ENCODE measurements at regions not wholly inside any gene's neighbourhood (a gene's known extent, or its start where the extent isn't known, plus 50 kb on each side); places are given as distances from the start of the nearest gene placed in this dataset.

- no peak for DNase-seq
Observed at GRCh38 chr5:88613051-88613450, 269.9 kb downstream of the MEF2C start.

- no peak for DNase-seq
Observed at GRCh38 chr5:88610586-88610985, 272.4 kb downstream of the MEF2C start.

GRCh38 chr5:88607492-88607891 lies 275.5 kb downstream of the MEF2C start:
- DNase-seq, result no peak

- no peak for DNase-seq
Observed at GRCh38 chr5:88606626-88607025, 276.4 kb downstream of the MEF2C start.

GRCh38 chr5:88606173-88606572 lies 276.8 kb downstream of the MEF2C start:
- DNase-seq, result no peak

- peak in 1 of 2 donors; percentile 3 for DNase-seq
Observed at GRCh38 chr5:88602584-88602983, 280.4 kb downstream of the MEF2C start.

- no peak for DNase-seq
Observed at GRCh38 chr5:88594441-88594840, 288.5 kb downstream of the MEF2C start.

- no peak for DNase-seq
Observed at GRCh38 chr5:88588609-88589008, 294.4 kb downstream of the MEF2C start.

- no peak for DNase-seq
Observed at GRCh38 chr5:88583471-88583870, 299.5 kb downstream of the MEF2C start.

- DNase-seq, result no peak
Observed at GRCh38 chr5:88558366-88558765, 289.7 kb upstream of the TMEM161B start.

- no peak for DNase-seq
Observed at GRCh38 chr5:88557881-88558280, 289.2 kb upstream of the TMEM161B start.

- no peak for DNase-seq
Observed at GRCh38 chr5:88557131-88557530, 288.5 kb upstream of the TMEM161B start.

- DNase-seq, result no peak
Observed at GRCh38 chr5:88556406-88556805, 287.8 kb upstream of the TMEM161B start.

GRCh38 chr5:88555674-88556073 lies 287.0 kb upstream of the TMEM161B start:
- no peak for DNase-seq

GRCh38 chr5:88553986-88554385 lies 285.3 kb upstream of the TMEM161B start:
- no peak for DNase-seq

- DNase-seq, result no peak
Observed at GRCh38 chr5:88553136-88553875, 284.7 kb upstream of the TMEM161B start.

- no peak for DNase-seq
Observed at GRCh38 chr5:88552426-88552825, 283.8 kb upstream of the TMEM161B start.

- DNase-seq, result no peak
Observed at GRCh38 chr5:88551724-88552345, 283.2 kb upstream of the TMEM161B start.

- DNase-seq, result no peak
Observed at GRCh38 chr5:88550736-88551135, 282.1 kb upstream of the TMEM161B start.

- DNase-seq, result no peak
Observed at GRCh38 chr5:88548136-88548805, 279.6 kb upstream of the TMEM161B start.

- no peak for DNase-seq
Observed at GRCh38 chr5:88545338-88545737, 276.7 kb upstream of the TMEM161B start.

GRCh38 chr5:88544671-88545070 lies 276.0 kb upstream of the TMEM161B start:
- DNase-seq, result no peak

- no peak for DNase-seq
Observed at GRCh38 chr5:88544136-88544645, 275.5 kb upstream of the TMEM161B start.

GRCh38 chr5:88542786-88543185 lies 274.1 kb upstream of the TMEM161B start:
- no peak for DNase-seq
